HG03159 (cell line): ENCODE measurements at regions not wholly inside any gene's neighbourhood (a gene's known extent, or its start where the extent isn't known, plus 50 kb on each side); places are given as distances from the start of the nearest gene placed in this dataset.

Experiments used
- ATAC-seq: cut with Tn5 transposase; IDR thresholded peaks from one replicate; pipeline ENCODE4 v1.9.1; 2021; ENCODE audit warnings: mild to moderate bottlenecking, moderate library complexity; ENCODE audit not compliant: unreplicated experiment

- ATAC-seq = no peak
Measured at GRCh38 chr10:124346831-124347230, 71.9 kb downstream of the OAT start.

- ATAC-seq = no peak
Measured at GRCh38 chr10:124345521-124345920, 73.2 kb downstream of the OAT start.

- ATAC-seq = no peak
Measured at GRCh38 chr10:124344931-124345330, 73.8 kb downstream of the OAT start.

- no peak for ATAC-seq
Measured at GRCh38 chr10:124344266-124344590, 74.5 kb downstream of the OAT start.

GRCh38 chr10:124343351-124344265 lies 75.1 kb downstream of the OAT start:
- ATAC-seq = no peak

GRCh38 chr10:124342821-124343170 lies 75.9 kb downstream of the OAT start:
- ATAC-seq = no peak

GRCh38 chr10:124342136-124342820 lies 76.4 kb downstream of the OAT start:
- no peak for ATAC-seq

GRCh38 chr10:124341768-124342135 lies 77.0 kb downstream of the OAT start:
- no peak for ATAC-seq

- ATAC-seq = no peak
Measured at GRCh38 chr10:124340033-124340760, 78.5 kb downstream of the OAT start.

- no peak for ATAC-seq
Measured at GRCh38 chr10:124339119-124340032, 79.3 kb downstream of the OAT start.

- no peak for ATAC-seq
Measured at GRCh38 chr10:124338276-124338925, 80.3 kb downstream of the OAT start.

GRCh38 chr10:124336186-124336585 lies 82.5 kb downstream of the OAT start:
- no peak for ATAC-seq

GRCh38 chr10:124333931-124334330 lies 84.8 kb downstream of the OAT start:
- ATAC-seq = no peak

GRCh38 chr10:124332426-124332825 lies 86.3 kb downstream of the OAT start:
- no peak for ATAC-seq

GRCh38 chr10:124329941-124330340 lies 88.8 kb downstream of the OAT start:
- no peak for ATAC-seq

- ATAC-seq = no peak
Measured at GRCh38 chr10:124329362-124329761, 89.4 kb downstream of the OAT start.

GRCh38 chr10:124328477-124329220 lies 90.1 kb downstream of the OAT start:
- ATAC-seq = no peak

- no peak for ATAC-seq
Measured at GRCh38 chr10:124325998-124326636, 92.6 kb downstream of the OAT start.

- no peak for ATAC-seq
Measured at GRCh38 chr10:124325633-124325914, 93.1 kb downstream of the OAT start.
